SU-DHL-6 (cell line): ENCODE measurements at regions not wholly inside any gene's neighbourhood (a gene's known extent, or its start where the extent isn't known, plus 50 kb on each side); places are given as distances from the start of the nearest gene placed in this dataset.

ENCODE experiments used
- EZH2phosphoT487 ChIP-seq: fragments of 200-600 bp; sonication (generic), shearing (Covaris generic); conservative IDR thresholded peaks from 2 replicates; pipeline ENCODE4 v1.6.1; 2018; ENCODE audit warnings: mild to moderate bottlenecking, antibody characterized with exemption, low read length, moderate library complexity, mixed read lengths
- TF ChIP-seq, protein P1 (sequence below): fragments of 200-600 bp; sonication (generic); IDR thresholded peaks from one replicate; pipeline ENCODE4 v1.5.1; 2017; ENCODE audit warnings: antibody characterized with exemption, mild to moderate bottlenecking, low read length, moderate library complexity; ENCODE audit not compliant: insufficient read depth, poor library complexity, severe bottlenecking

DNA sequence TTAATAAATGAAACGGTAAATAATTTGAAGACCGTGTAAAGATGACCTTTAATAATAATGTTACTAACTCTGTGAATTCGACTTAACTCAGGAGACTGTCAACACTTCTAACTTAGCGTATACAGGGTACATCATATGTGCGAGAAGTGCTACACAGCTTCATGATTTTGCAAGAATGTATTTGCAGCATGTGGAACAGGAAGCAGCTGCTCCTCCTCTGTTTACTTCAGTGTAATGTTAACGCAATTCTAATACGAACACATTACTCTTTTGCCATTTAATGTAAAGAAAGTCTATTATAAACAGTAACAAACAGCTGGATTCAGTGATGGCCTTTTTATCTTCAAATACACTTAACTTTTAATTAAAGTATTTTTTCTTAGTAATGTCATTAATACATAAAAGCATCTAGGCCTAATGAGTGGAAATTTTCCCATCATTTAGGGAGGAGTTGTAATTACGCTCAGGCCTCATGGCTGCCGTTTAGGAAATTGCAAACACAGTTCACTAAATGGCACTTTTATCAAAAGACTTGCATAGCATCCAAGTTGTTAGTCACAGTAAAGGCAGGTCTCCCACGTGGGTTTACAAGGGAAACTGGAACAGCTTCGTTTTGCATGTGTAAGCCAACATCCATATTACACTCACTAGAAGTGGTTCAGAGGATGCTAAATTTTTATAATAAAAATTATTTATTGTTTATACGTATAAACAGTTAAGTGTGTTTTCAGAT lies 635.7 kb downstream of the FBXO15 start:
- TF ChIP-seq, protein P1, sequence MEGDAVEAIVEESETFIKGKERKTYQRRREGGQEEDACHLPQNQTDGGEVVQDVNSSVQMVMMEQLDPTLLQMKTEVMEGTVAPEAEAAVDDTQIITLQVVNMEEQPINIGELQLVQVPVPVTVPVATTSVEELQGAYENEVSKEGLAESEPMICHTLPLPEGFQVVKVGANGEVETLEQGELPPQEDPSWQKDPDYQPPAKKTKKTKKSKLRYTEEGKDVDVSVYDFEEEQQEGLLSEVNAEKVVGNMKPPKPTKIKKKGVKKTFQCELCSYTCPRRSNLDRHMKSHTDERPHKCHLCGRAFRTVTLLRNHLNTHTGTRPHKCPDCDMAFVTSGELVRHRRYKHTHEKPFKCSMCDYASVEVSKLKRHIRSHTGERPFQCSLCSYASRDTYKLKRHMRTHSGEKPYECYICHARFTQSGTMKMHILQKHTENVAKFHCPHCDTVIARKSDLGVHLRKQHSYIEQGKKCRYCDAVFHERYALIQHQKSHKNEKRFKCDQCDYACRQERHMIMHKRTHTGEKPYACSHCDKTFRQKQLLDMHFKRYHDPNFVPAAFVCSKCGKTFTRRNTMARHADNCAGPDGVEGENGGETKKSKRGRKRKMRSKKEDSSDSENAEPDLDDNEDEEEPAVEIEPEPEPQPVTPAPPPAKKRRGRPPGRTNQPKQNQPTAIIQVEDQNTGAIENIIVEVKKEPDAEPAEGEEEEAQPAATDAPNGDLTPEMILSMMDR, result no peak
- no peak for TF ChIP-seq EZH2phosphoT487
